ENCODE measurements at regions not wholly inside any gene's neighbourhood (a gene's known extent, or its start where the extent isn't known, plus 50 kb on each side); places are given as distances from the start of the nearest gene placed in this dataset.
"Not testable (repeated sequence)": the region's sequence is repeated elsewhere in the genome, so short reads cannot be mapped to it uniquely, and the experiment has no call there.

DNA sequence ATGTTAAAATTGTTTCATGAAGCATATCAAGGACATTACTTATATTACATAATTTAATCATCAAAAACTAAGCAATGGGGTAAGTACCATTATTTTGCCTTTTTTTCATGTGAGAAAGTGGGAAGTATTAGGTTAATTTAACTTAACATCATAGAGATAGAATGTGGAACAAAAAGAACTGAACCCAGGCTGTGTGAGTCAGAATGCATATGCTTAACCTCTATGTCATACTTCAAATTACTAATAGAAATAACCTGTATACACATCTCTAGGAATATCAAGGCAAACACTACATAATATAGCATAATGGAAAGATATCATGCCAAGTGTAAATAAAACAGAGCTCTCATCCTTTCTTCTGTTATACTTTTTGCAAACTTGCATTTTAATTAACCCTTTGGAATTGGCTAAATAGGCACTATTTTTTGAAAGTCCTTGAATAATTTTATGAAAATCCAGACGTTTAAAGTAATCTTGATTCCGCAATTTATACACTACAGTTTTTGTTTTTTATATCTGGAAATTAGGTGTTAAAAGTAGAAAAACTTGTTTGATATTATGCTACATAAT, 777.7 kb downstream of the SLC6A15 start:
- Mint-ChIP-seq H3K27me3 (ENCODE audit: low read depth) (no peaks in the 10 kb centered on the region), H3K36me3 (ENCODE audit: low read depth) (no peaks in the 10 kb centered on the region), H3K9me3 (peaks cover 6% of the 10 kb centered on the region), H3K4me1 (ENCODE audit: low read depth) (no peaks in the 10 kb centered on the region), H3K27ac (no peak overlapping the region), H3K4me3 (no peak overlapping the region)
- DNase-seq (ENCODE audit: low spot score): no peak

DNA sequence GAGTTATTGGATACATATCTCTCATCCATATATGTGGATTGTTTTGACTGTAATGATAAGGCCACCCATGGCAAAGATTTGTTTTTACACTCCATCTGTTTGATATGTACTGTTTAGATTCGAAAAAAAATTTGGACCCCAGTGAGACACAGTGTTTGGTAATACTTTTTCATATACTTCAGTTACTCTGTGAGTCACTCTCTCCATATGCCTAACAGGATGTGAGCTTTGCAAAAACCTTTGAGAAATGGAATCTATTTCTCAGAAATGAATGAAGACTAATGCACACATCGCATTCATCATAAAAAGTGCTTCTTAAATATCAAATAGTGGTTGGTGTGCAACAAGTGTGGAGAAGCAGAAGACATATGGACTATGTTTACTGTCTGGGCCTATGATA, 781.5 kb downstream of the SLC6A15 start:
- H3K36me3 Mint-ChIP-seq (ENCODE audit: low read depth): no peaks in the 10 kb centered on the region

GRCh38 chr12:84128117-84128991, 784.2 kb downstream of the SLC6A15 start:
- no peaks in the 10 kb centered on the region for H3K27me3 Mint-ChIP-seq (ENCODE audit: low read depth)
- H3K36me3 Mint-ChIP-seq (ENCODE audit: low read depth): no peaks in the 10 kb centered on the region
- H3K27ac Mint-ChIP-seq: no peak overlapping the region
- peaks cover 6% of the 10 kb centered on the region for H3K9me3 Mint-ChIP-seq
- no peak for DNase-seq (ENCODE audit: low spot score)
- no peak overlapping the region for H3K4me3 Mint-ChIP-seq
- no peaks in the 10 kb centered on the region for H3K4me1 Mint-ChIP-seq (ENCODE audit: low read depth)

More for the DNA sequence above, 781.5 kb downstream of the SLC6A15 start:
- Mint-ChIP-seq H3K9me3 (peaks cover 6% of the 10 kb centered on the region), H3K4me3 (no peak overlapping the region), H3K27me3 (ENCODE audit: low read depth) (no peaks in the 10 kb centered on the region), H3K27ac (no peak overlapping the region), H3K4me1 (ENCODE audit: low read depth) (no peaks in the 10 kb centered on the region)
- no peak for DNase-seq (ENCODE audit: low spot score)

DNA sequence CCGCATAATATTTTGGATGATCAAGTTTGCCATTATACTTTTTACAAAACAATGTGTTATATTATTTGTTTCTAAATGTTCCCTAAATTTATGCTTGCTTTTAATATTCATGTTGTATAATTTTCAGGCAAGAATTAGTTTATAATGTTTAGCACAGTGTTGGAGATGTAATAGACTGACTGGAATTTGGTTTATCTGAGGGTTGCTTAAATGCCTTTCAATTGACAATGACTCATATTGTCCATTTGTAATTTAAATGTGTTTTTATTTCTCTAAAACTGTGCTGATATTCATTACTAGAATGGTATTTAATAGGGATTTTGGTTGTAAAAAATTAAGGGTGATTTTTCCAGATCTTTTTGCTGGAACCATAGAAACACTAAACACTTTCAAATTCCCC, 788.4 kb downstream of the SLC6A15 start:
- Mint-ChIP-seq H3K9me3 (peaks cover 7% of the 10 kb centered on the region), H3K4me1 (ENCODE audit: low read depth) (no peaks in the 10 kb centered on the region), H3K4me3 (no peak overlapping the region), H3K36me3 (ENCODE audit: low read depth) (no peaks in the 10 kb centered on the region), H3K27me3 (ENCODE audit: low read depth) (no peaks in the 10 kb centered on the region), H3K27ac (no peak overlapping the region)
- DNase-seq (ENCODE audit: low spot score): no peak

- DNase-seq (ENCODE audit: low spot score): no peak
- Mint-ChIP-seq H3K36me3 (ENCODE audit: low read depth) (no peaks in the 10 kb centered on the region), H3K9me3 (peaks cover 10% of the 10 kb centered on the region), H3K4me1 (ENCODE audit: low read depth) (no peaks in the 10 kb centered on the region), H3K27me3 (ENCODE audit: low read depth) (no peaks in the 10 kb centered on the region), H3K27ac (no peak overlapping the region), H3K4me3 (no peak overlapping the region)
Measured at GRCh38 chr12:84117190-84117589, 795.4 kb downstream of the SLC6A15 start.

- Mint-ChIP-seq H3K4me3 (no peak overlapping the region), H3K4me1 (ENCODE audit: low read depth) (no peaks in the 10 kb centered on the region), H3K9me3 (peaks cover 21% of the 10 kb centered on the region), H3K27ac (no peak overlapping the region), H3K27me3 (ENCODE audit: low read depth) (no peaks in the 10 kb centered on the region), H3K36me3 (ENCODE audit: low read depth) (no peaks in the 10 kb centered on the region)
- no peak for DNase-seq (ENCODE audit: low spot score)
Measured at GRCh38 chr12:84113666-84114065, 798.9 kb downstream of the SLC6A15 start.

GRCh38 chr12:84103886-84104285, 808.7 kb downstream of the SLC6A15 start:
- not testable (repeated sequence) for DNase-seq (ENCODE audit: low spot score); H3K4me3 Mint-ChIP-seq; H3K27me3 Mint-ChIP-seq (ENCODE audit: low read depth); H3K27ac Mint-ChIP-seq; H3K36me3 Mint-ChIP-seq (ENCODE audit: low read depth); H3K4me1 Mint-ChIP-seq (ENCODE audit: low read depth)
- H3K9me3 Mint-ChIP-seq: peaks cover 67% of the 10 kb centered on the region

- H3K36me3 Mint-ChIP-seq (ENCODE audit: low read depth); H3K4me1 Mint-ChIP-seq (ENCODE audit: low read depth); H3K27me3 Mint-ChIP-seq (ENCODE audit: low read depth); H3K27ac Mint-ChIP-seq; H3K4me3 Mint-ChIP-seq; DNase-seq (ENCODE audit: low spot score): not testable (repeated sequence)
- H3K9me3 Mint-ChIP-seq: peaks cover 62% of the 10 kb centered on the region
Measured at GRCh38 chr12:84101963-84102362, 810.6 kb downstream of the SLC6A15 start.

DNA sequence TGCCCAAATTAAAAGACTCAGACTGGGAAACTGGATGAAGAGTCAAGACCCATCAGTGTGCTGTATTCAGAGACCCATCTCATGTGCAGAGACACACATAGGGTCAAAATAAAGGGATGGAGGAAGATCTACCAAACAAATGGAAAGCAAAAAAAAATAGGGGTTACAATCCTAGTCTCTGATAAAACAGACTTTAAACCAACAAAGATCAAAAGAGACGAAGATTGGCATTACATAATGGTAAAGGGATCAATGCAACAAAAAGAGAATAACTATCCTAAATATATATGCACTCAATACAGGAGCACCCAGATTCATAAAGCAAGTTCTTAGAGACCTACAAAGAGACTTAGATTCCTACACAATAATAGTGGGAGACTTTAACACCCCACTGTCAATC, 813.0 kb downstream of the SLC6A15 start:
- H3K27ac Mint-ChIP-seq; H3K4me1 Mint-ChIP-seq (ENCODE audit: low read depth); H3K27me3 Mint-ChIP-seq (ENCODE audit: low read depth); H3K36me3 Mint-ChIP-seq (ENCODE audit: low read depth); H3K4me3 Mint-ChIP-seq; DNase-seq (ENCODE audit: low spot score): not testable (repeated sequence)
- peaks cover 52% of the 10 kb centered on the region for H3K9me3 Mint-ChIP-seq

- Mint-ChIP-seq H3K27me3 (ENCODE audit: low read depth) (no peaks in the 10 kb centered on the region), H3K36me3 (ENCODE audit: low read depth) (no peaks in the 10 kb centered on the region), H3K4me3 (no peak overlapping the region), H3K9me3 (peaks cover 12% of the 10 kb centered on the region), H3K4me1 (ENCODE audit: low read depth) (no peaks in the 10 kb centered on the region), H3K27ac (no peak overlapping the region)
- no peak for DNase-seq (ENCODE audit: low spot score)
Measured at GRCh38 chr12:84091651-84092050, 820.9 kb downstream of the SLC6A15 start.

- no peaks in the 10 kb centered on the region for H3K36me3 Mint-ChIP-seq (ENCODE audit: low read depth)
- no peaks in the 10 kb centered on the region for H3K4me1 Mint-ChIP-seq (ENCODE audit: low read depth)
- DNase-seq (ENCODE audit: low spot score): no peak
- peaks cover 15% of the 10 kb centered on the region for H3K9me3 Mint-ChIP-seq
- no peaks in the 10 kb centered on the region for H3K27me3 Mint-ChIP-seq (ENCODE audit: low read depth)
- H3K4me3 Mint-ChIP-seq: no peak overlapping the region
- no peak overlapping the region for H3K27ac Mint-ChIP-seq
Measured at GRCh38 chr12:84089356-84089755, 823.2 kb downstream of the SLC6A15 start.

- DNase-seq (ENCODE audit: low spot score): no peak
- H3K27me3 Mint-ChIP-seq (ENCODE audit: low read depth): no peaks in the 10 kb centered on the region
- H3K36me3 Mint-ChIP-seq (ENCODE audit: low read depth): no peaks in the 10 kb centered on the region
- H3K9me3 Mint-ChIP-seq: peaks cover 8% of the 10 kb centered on the region
- H3K4me1 Mint-ChIP-seq (ENCODE audit: low read depth): no peaks in the 10 kb centered on the region
- H3K4me3 Mint-ChIP-seq: no peak overlapping the region
- H3K27ac Mint-ChIP-seq: no peak overlapping the region
Measured at GRCh38 chr12:84085046-84085445, 827.6 kb downstream of the SLC6A15 start.

DNA sequence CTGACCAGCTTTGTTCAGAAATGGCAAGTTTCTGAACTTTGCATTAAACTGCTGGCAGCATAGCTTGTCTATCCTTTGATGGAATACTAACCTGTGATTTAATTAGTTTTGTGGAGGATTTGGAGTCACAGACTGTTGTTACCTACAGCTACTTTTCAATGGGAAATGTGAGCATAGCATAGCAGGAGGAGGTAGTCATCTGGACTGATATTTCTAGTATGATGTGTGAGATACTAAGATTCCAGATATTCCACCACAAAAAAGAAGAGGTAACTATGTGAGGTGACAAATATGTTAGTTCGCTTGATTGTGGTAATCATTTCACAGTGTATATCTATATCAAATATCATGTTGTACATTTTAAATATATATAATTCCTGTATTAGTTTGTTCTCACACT, 833.0 kb downstream of the SLC6A15 start:
- Mint-ChIP-seq H3K36me3 (ENCODE audit: low read depth) (no peaks in the 10 kb centered on the region), H3K4me1 (ENCODE audit: low read depth) (no peaks in the 10 kb centered on the region), H3K9me3 (no peaks in the 10 kb centered on the region), H3K4me3 (no peak overlapping the region), H3K27ac (no peak overlapping the region), H3K27me3 (ENCODE audit: low read depth) (no peaks in the 10 kb centered on the region)
- no peak for DNase-seq (ENCODE audit: low spot score)

GRCh38 chr12:84077679-84078078, 834.9 kb downstream of the SLC6A15 start:
- Mint-ChIP-seq H3K4me3 (no peak overlapping the region), H3K9me3 (peaks cover 17% of the 10 kb centered on the region), H3K36me3 (ENCODE audit: low read depth) (no peaks in the 10 kb centered on the region), H3K4me1 (ENCODE audit: low read depth) (no peaks in the 10 kb centered on the region), H3K27ac (no peak overlapping the region), H3K27me3 (ENCODE audit: low read depth) (no peaks in the 10 kb centered on the region)
- DNase-seq (ENCODE audit: low spot score): no peak

GRCh38 chr12:84075991-84076390, 836.6 kb downstream of the SLC6A15 start:
- no peak overlapping the region for H3K27ac Mint-ChIP-seq

More at GRCh38 chr12:84075991-84076390, 836.6 kb downstream of the SLC6A15 start:
- peaks cover 24% of the 10 kb centered on the region for H3K9me3 Mint-ChIP-seq
- no peaks in the 10 kb centered on the region for H3K36me3 Mint-ChIP-seq (ENCODE audit: low read depth)
- H3K4me3 Mint-ChIP-seq: no peak overlapping the region
- no peaks in the 10 kb centered on the region for H3K27me3 Mint-ChIP-seq (ENCODE audit: low read depth)
- H3K4me1 Mint-ChIP-seq (ENCODE audit: low read depth): no peaks in the 10 kb centered on the region
- DNase-seq (ENCODE audit: low spot score): no peak
